ENCODE measurements at regions not wholly inside any gene's neighbourhood (a gene's known extent, or its start where the extent isn't known, plus 50 kb on each side); places are given as distances from the start of the nearest gene placed in this dataset.

GRCh38 chr5:74177961-74178360, 462.6 kb downstream of the ENC1 start:
- DNase-seq = no peak

DNA sequence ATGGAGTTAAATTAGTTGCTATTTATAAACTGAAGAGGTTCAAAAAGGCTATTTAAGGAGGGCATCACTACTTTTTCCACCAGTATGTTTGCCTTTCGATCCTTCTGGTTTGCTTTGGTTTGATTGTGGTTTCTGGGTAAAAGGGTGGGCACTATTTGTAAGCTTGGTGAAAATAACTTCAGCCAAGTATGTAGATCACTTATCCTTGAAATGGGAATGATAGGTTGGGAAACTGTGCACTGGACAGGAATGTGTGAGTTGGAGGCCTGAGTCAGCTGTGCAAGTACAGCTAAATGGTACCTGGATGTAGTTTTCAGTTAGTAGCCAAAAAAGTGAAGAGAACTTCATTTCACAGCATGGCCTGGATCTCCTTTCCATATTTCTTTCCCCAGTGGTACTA, 466.2 kb downstream of the ENC1 start:
- DNase-seq = no peak

- DNase-seq = no peak
Observed at GRCh38 chr5:74173665-74174064, 466.9 kb downstream of the ENC1 start.

GRCh38 chr5:74173241-74173640, 467.3 kb downstream of the ENC1 start:
- DNase-seq = no peak

GRCh38 chr5:74169701-74170100, 470.8 kb downstream of the ENC1 start:
- no peak for DNase-seq

DNA sequence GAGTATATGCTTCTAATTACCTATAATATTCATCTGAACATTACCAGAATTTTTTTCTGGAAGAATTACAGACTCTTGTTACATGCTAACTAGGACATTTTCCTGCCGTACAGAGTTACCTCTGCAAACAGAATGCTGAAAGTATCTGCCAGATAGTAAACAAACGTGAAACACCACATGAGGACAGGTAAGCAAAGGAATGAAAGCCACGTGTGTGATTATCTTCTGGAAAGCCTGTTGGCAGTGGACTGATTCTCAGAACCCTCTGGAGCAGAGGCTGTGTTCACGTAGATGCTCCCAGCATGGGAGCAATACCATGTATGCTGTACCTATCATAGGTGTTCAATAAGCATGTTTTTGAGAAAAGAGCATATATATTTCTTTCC, 472.6 kb downstream of the ENC1 start:
- DNase-seq = no peak

DNA sequence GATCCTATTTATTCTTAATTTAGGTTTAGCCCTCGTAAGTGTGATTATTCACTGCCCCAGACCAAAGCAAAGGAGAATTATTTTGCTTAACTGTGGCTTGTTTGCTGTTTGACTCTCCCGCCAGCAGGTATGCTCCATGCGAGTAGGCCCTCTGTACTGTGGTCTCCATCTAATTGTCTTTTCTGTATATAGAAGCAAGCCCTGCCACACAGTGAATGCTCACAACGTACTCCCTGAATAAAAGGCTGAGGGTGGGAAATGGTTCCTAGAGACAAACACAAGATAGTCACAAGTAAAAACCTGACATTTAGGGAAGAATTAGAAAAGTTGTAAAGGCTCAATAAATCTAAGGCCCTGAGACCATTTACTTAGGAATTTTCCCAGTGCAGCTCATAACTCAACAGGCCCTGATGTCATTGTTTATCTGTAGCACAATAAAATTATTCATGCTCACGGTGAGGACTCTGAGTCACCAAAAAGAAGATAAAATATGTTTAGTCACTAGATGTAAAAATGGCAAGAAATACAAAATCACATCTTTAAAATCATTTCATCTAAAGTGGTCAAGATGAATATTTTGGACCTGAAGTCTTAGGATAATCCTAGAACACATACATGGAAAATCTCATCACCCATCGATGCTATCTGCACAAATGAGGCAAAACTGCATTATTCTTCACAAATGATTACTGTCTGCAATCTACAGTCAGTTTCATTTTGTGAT, 473.2 kb downstream of the ENC1 start:
- no peak for DNase-seq

GRCh38 chr5:74166064-74166463, 474.5 kb downstream of the ENC1 start:
- no peak for DNase-seq

DNA sequence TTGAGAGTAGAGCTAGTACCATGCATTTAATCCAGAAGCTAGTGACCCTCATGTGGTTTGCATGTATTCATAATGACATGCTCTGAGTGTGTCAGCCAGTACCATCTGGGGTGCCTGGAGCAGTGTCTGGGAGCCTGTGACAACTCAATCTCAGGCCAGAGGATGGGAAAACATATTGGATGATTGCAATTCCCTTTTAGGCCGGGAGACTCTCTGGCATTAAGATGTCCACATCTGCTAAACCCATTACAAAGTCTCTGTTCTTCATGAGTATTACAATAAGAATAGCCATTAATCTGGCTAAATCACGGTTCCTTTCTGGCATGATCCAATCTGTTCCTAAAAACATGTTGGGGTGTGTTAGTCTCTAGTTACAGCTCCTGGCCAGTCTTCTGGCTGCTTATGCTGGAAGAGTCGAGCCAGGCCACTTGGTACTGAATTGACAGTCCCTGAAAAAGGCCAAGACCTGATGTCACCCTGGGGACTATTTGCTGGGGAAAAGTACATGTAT, 475.7 kb downstream of the ENC1 start:
- DNase-seq = peak; percentile 94

DNA sequence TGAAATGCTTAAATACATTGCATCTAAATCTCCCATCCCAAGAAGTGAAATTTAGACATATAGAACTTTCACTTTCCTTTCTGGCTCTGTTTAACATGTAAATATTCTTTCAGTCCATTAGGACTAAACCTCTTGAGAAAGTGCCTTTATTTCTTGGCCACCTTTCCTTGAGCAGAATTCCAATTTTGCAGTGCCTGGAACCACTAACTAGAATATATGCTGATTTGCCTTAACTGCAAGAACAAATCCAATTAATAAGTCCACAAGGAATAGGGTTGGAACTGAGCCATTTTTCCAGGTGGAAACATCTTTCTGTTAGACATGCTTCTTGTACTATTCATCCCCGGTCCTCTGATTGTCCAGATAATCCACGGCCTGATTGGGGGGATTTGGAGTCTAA, 478.0 kb downstream of the ENC1 start:
- no peak for DNase-seq

DNA sequence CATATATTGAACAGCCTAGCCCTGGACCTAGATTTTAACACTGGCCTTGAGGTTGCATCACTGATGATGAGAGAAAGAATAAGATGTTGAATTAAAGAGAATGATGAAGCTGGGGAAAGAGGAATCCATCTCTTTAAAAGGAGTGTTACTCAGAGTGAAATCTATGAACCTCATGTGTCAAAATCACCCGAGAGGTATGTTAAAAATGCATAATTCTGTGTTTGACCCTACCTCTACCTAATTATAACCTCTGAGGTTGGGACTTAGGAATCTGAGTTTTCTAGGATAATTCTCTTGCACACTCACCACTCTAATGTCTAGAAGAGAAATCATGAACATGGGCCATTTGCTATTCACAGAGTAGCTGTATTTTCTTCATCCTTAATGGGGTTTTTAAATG, 479.4 kb downstream of the ENC1 start:
- no peak for DNase-seq

DNA sequence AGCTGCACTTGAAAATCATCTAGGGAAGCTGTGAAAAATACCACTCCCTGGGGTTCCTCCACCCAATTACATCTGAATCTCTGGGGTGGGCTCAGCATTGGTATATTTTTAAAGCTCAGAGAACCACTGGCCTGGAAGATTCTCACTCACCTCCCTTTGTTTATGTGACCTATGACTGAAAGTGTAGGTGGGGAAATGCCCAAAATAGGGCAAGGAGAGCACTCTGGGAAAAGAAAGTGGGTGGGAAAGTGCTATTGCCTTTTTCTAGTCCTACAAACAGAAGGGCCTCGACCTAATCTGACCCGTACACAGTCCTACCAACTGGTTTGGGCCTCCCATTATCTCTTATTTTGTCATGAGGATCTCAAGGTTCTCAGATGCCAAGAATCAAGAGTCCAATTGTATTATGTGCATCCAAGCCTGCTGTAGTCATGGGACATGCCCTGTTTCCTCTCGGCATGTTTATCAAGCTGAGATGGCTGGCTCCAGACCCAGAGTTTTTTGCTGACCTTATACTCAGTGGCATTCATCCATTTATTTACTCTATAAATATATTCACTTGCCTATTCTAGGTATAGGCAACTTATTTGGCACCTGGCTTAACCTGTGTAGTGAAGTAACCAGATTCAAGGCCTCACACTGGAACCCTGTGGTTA, 483.7 kb downstream of the ENC1 start:
- no peak for DNase-seq

GRCh38 chr5:74155501-74155900, 485.0 kb downstream of the ENC1 start:
- DNase-seq = no peak

DNA sequence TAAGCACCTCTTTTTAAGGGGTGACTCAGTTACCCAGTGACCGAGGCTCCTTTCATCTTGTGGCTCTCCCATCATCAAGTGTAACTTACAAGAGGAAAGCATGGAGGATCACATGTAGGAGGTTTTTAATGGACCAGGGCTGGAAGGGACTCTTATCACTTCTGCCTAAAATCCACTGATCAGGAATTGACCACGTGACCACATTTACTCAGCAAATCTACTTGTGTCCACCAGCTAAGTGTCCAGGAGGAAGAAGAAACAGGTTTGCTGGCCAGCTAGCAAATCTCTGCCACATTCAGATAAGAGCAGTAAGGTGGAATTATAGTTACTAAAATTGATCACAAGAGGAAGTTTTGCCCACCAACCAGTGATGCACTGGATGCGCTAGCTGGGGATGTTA, 486.0 kb downstream of the ENC1 start:
- no peak for DNase-seq

GRCh38 chr5:74153255-74153790, 487.2 kb downstream of the ENC1 start:
- DNase-seq = no peak

DNA sequence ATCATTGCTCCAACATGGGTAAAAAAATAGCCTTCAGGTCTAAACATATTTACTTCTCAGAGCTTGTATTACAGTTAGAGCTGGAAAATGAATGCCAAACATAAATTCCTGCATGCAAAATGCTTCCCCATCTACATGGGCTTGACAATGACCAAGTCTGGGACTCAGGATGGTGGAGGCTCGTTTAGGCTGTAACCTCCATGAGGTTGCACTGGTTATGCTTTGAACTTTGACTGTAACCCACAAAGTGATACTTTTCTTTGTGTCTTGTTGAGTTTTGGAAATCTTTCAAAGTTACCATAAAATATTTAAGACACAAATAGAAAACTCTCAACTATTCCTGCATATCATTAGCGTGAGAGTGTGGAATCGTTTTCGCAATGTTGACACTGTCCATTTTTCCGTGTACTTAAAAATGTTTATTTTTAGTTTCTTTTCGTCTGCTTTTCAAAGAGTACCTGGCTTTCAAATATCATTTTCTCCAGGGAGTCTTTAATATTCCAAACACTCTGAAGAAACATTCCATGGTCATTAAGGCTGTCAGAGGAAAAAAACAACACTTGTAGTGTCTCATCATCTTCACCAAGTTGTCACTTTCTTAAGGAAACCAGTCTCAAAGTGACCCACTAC, 487.8 kb downstream of the ENC1 start:
- DNase-seq = no peak

GRCh38 chr5:74152136-74152535, 488.4 kb downstream of the ENC1 start:
- DNase-seq = no peak

GRCh38 chr5:74149395-74149794, 491.1 kb downstream of the ENC1 start:
- DNase-seq = no peak

- no peak for DNase-seq
Observed at GRCh38 chr5:74148321-74148720, 492.2 kb downstream of the ENC1 start.

DNA sequence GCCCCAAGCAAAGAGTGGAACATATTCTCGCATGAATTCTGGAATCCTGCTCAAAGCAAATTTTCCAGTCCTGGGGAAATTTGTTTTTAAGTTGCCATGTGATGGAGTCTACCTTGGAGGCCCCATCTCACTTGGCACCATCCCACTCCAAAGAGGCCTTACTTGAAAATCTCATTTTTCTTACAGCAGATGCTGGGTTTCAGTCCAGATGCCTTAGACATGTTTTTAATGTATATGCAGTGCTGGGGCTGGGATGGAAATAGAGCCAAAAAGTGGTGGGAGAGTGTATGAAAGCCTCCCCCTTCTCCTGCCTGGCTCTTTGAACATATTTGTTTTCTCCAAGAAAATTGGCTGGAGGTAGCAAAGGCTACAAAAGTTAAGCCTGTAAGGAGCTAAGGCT, 493.7 kb downstream of the ENC1 start:
- DNase-seq = no peak

GRCh38 chr5:74145951-74146350, 494.6 kb downstream of the ENC1 start:
- DNase-seq = no peak

DNA sequence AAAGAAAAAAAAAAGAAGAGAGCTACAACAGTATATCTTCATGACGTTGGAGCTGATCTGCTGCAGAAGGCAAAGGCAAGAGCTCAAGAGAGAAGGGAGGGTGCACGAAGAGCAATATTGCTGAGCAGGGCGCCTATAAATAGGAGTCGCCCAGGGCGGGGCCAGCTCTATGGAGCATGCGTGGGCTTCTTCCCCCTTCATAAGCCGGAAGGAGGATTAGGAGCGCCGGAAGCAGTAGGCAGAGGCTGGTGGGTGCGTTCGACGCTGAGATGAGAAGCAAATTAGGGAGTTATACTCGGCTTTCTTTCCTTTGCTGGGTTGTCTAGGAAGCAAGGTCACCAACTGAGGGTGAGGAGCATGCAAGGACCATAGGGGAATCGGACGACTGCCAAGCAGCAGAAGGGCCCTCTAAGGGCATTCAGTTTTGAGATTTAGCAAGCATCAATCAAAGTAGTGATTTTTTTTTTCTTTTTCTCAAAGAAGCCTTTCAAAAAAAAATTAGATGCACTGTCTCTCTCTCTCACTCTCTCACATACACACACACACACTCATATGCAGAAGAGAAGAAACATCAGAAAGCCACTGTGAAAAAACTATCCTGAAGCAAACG, 496.7 kb downstream of the ENC1 start:
- no peak for DNase-seq

- no peak for DNase-seq
Observed at GRCh38 chr5:74143151-74143550, 497.4 kb downstream of the ENC1 start.

DNA sequence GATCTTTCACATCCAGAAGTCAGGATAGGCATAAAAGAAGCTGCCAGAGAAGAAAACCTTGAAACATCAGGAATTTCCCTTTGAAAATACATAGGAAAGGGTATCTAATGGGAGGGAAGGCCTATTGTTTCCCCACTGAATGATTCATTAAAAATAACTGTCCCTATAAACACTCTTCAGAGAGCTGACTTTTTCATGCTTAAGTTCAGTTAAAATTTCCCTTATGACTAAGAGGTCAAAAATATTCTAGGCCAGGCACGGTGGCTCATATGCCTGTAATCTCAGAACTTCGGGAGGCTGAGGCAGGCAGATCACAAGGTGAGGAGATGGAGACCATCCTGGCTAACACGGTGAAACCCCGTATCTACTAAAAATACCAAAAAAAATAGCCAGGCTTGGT, 499.5 kb downstream of the ENC1 start:
- no peak for DNase-seq
